DMS114 treated with DMSO at 0.1 percent for 48 hours (cell line): ENCODE measurements at regions not wholly inside any gene's neighbourhood (a gene's known extent, or its start where the extent isn't known, plus 50 kb on each side); places are given as distances from the start of the nearest gene placed in this dataset.
"Not testable (repeated sequence)": the region's sequence is repeated elsewhere in the genome, so short reads cannot be mapped to it uniquely, and the experiment has no call there.

Experiments
- DNase-seq: peaks from one replicate; lab custom pipeline; 2025; ENCODE audit not compliant: unreplicated experiment; lab: John Stamatoyannopoulos, UW

DNA sequence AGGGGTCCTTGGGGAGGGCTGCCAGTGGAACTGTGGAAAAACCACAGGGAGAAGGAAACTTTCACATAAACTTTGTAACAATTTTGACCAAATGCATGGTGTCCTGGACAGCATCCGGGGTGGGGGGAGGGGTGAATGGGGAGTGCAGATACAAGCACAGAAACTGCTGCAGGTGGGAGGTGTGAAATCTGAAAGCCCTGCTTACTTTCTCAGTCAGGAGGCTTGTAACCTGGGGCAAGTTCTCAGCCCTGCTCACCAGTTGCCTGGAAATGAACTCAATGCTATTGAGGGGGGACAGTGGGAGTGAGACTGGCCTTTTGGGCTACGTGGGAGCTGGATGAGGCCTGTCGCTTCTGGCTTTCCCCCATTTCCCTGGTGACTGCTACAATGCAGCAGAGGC, 694.5 kb upstream of the ZNF608 start:
- no peak for DNase-seq

DNA sequence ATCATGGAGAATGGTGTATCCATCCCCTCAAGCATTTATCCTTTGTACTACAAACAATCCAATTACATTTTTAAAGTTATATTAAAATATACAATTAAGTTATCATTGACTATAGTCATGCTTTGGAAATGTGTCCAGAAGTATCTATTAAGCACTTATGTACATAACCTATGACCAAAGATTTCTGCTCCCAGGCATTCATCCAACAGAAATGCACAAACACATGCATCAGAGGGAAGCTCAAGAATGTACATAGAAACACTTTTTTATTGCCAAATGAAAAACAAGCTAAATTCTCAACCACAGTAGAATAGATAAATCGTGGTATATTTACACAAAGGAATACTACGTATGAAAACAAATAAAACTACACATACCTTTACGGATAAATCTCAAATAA, 700.5 kb upstream of the ZNF608 start:
- DNase-seq: no peak

DNA sequence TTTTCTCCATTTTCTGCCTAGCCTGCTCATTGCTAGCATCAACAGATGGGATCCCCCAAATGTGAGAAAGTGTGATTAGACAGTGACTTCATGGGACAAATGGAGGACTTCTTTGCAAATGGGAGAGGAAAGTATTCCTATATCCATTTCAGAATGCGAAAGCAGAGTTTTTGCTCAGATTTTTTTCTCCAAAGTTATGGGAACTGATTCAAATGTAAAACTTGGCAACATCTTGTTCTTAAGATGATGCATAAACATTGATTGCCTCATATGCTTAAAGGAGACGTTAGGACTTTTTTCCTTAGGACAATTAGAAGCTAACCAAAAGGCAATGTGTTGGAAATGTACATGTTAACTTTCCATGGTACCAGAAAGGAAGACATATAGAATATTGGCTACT, 704.3 kb upstream of the ZNF608 start:
- DNase-seq: no peak

DNA sequence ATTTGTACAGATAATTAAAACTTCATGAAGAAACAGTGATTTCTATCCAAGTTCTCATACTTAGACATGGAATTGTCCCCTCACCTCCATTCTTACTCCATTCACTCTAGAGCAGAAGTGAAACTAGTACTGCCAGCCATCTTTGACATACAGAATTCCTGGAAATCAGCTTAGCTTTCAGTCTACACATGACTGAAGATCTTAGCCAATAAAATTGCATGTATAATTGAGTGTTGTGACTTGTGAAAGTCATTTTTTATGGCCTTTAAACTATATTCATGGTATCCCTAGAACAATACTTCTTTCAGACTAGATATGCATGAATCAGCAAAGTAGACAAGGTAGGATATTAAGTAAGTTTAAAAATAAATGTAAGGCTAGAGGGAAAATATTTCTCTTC, 705.2 kb upstream of the ZNF608 start:
- no peak for DNase-seq

- no peak for DNase-seq
Measured at GRCh38 chr5:125452991-125453390, 706.6 kb upstream of the ZNF608 start.

DNA sequence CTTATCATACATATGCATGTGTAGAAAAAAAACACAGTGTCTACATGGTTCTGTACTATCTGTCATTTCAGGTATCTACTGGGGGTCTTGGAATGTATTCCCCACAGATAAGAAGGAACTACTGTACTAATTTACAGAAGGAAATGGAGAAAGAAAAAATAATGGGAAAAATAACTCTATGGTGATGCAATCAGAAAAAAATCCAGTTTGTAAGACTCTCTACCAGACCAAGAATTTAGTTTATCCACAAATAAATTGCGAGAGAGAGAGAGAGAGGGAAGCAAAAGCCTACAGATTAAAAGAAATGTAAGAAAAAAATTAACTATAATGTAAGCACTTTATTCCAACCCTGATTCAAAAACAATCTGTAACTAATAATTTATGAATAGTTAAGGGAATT, 708.6 kb upstream of the ZNF608 start:
- no peak for DNase-seq

- not testable (repeated sequence) for DNase-seq
Measured at GRCh38 chr5:125456005-125456404, 709.6 kb upstream of the ZNF608 start.

DNA sequence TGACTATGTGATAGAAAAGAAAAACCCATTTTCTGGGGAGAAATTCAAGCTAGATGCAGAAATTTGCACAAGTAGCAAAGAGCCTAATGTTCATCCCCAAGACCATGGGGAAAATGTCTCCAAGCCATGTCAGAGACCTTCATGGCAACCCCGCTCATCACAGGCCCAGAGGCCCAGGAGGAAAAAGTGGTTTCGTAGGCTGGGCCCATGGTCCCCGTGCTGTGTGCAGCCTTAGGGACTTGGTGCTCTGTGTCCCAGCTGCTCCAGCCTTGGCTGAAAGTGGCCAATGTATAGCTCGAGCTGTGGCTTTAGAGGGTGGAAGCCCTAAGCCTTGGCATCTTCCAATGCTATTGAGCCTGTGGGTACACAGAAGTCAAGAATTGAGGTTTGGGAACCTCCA, 711.2 kb upstream of the ZNF608 start:
- DNase-seq: no peak

- not testable (repeated sequence) for DNase-seq
Measured at GRCh38 chr5:125458949-125459348, 712.5 kb upstream of the ZNF608 start.

DNA sequence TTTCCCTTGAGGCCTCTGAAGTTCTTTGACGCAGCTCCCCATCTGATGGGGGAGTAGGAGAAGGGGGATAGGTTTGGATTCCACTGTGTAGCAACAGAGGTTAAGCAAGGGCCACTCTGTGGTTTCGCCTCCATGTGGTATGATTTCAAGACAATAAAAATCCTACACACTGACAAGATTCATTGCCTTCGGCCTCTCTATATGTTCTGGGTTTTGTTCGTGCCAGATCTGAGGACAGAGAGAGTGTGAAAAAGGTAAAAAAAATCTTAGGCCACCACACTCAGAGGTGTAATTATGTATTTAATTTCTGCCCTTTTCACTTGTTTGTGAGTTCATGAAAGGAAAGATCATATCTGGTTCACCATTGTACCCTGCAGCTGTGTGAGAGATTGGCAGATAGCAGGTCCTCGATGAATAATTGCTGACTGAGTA, 715.2 kb upstream of the ZNF608 start:
- no peak for DNase-seq

DNA sequence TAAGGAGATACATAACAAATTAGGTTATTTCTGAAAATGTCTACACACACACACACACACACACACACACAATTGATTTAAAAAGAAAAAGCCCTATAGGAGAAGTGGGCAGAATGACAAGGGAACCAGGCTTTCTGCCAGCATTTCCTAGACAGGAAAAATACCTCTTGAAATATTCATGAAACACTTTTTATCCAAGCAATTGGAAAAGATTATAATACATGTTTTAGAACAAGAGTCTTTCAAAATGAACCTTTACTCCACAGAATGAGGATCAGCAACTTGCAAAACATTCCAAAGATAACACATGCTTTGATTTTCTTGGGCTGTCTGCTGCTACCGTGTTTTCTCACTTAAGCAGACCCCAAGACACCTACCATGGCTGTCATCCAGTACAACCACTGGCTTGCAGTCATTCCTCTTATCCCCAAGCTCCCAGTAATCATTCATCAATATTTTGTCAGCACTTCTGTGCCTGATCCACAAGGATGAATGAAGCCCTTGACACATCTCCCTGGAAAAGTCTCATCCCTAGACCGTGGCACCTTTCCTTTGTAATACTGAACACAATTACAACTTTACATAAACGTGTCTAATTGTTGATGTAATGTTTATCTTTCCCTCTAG, 717.1 kb upstream of the ZNF608 start:
- DNase-seq: no peak

- DNase-seq: no peak
Measured at GRCh38 chr5:125464847-125465432, 718.5 kb upstream of the ZNF608 start.

GRCh38 chr5:125465703-125466102, 719.3 kb upstream of the ZNF608 start:
- DNase-seq: no peak

GRCh38 chr5:125467222-125467621, 720.8 kb upstream of the ZNF608 start:
- no peak for DNase-seq

- DNase-seq: no peak
Measured at GRCh38 chr5:125470280-125470902, 724.0 kb upstream of the ZNF608 start.

- no peak for DNase-seq
Measured at GRCh38 chr5:125476901-125477585, 730.6 kb upstream of the ZNF608 start.

DNA sequence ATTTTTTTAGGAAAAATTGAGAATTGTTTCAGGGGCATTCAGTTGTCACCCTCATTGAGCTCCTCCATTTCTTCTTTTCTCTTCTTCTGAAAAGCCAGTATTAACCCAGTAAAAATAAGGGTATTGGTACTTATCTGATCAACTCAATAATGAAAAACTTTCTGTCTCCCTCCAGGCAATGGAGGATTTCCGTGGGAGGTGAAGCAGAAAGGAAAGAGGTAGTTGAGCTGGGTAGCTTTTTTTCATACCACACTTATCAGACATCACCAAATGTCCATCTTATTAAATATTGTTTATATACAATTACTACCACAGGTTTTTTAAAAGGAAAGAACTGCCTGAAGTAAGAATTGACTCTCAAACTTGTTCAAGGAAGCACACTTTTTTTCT, 731.1 kb upstream of the ZNF608 start:
- DNase-seq: no peak

GRCh38 chr5:125478599-125478998, 732.2 kb upstream of the ZNF608 start:
- no peak for DNase-seq

GRCh38 chr5:125480911-125481310, 734.5 kb upstream of the ZNF608 start:
- no peak for DNase-seq

DNA sequence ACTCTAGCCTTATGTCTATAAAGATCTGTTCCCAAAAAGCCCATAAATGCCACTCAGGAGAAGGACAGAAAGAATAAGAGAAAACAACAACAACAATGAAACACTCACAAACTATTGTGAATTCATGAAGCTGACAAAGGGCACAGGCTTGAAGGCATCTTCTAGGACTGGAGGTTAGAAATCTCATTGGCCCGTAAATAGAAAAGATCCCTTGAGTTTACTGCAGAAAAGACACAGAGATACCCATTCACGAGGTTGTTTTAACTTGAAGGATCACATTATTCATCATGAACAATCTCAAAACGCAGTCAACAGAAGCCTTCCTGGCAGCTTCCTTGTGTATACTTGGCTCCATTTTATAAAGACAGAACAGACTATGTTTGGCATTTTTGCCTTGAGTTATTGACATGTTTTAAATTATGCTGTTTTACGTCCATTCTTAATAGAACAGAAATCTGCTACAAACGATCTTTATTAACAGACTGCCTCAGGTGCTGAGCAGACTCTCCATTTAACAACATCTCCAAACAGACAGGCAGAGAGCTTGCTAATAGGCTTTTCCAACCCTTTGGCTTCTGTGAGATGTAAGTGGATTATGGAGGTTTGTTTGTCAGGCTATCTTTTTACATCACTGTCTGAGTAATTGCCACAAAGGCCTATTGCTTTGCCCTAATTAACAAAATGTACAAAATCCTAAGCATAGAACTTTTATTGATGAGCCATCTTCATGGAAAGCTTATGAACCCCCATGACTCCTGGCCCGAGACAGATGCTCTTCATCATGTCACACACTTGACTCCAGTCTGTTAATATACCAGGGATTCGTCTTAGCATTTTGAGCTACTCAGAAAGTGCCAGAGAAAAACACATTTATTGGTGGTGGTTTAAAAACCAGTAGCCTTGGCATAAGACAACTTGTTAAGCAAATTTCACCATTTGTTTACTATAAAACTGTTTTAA, 735.3 kb upstream of the ZNF608 start:
- DNase-seq: no peak

GRCh38 chr5:125483609-125484008, 737.2 kb upstream of the ZNF608 start:
- DNase-seq: no peak
